ENCODE measurements at regions not wholly inside any gene's neighbourhood (a gene's known extent, or its start where the extent isn't known, plus 50 kb on each side); places are given as distances from the start of the nearest gene placed in this dataset.

DNA sequence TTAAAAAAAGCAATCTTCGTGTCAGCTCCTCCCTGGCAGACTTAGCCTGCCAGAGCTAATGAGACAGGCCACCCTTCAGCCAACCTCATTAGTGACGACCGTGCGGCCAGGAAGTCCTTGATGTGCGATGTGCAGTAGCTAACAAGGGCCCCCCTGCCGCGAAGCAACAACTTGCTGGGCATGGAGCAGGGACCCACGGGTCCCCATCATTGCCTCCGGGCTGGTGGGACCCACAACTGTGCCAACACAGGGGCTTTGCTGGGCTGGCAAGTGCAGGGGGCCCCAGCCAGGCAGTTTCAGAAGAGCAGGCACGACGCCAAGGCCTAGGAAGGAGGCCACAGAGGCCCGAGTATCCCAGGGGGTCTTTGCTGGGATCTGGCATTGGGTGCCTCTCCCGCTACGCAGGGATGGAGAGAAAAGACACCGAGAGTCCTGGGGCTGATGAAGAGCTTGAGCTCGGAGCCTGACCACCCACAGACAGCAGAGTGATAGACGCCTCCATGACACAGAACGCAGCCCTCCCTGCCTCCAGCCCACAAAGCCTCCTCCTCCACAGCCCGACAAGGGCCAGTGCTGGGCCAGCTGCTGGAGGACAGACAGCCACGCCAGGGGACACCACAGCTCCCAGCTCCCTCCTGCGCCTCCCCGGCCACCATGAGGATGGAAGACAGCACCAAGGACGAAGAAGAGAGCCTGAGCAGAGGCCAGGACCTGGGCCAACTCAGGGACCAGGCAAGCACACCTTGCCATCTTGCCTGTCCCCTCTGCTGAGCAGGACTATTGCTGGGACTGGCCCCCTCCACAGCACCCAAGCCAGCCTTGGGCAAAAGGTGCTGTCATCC lies 96.6 kb downstream of the YTHDF1 start:
- DNase-seq (ENCODE audit: low read depth) = no peak
- H3K4me3 ChIP-seq (ENCODE audit: low read depth, low read length) = no peak overlapping the region
- TF ChIP-seq, protein P1, sequence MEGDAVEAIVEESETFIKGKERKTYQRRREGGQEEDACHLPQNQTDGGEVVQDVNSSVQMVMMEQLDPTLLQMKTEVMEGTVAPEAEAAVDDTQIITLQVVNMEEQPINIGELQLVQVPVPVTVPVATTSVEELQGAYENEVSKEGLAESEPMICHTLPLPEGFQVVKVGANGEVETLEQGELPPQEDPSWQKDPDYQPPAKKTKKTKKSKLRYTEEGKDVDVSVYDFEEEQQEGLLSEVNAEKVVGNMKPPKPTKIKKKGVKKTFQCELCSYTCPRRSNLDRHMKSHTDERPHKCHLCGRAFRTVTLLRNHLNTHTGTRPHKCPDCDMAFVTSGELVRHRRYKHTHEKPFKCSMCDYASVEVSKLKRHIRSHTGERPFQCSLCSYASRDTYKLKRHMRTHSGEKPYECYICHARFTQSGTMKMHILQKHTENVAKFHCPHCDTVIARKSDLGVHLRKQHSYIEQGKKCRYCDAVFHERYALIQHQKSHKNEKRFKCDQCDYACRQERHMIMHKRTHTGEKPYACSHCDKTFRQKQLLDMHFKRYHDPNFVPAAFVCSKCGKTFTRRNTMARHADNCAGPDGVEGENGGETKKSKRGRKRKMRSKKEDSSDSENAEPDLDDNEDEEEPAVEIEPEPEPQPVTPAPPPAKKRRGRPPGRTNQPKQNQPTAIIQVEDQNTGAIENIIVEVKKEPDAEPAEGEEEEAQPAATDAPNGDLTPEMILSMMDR (conservative IDR thresholded peaks at IDR 0.05; ENCODE audit: low read depth, low read length) = no peak

DNA sequence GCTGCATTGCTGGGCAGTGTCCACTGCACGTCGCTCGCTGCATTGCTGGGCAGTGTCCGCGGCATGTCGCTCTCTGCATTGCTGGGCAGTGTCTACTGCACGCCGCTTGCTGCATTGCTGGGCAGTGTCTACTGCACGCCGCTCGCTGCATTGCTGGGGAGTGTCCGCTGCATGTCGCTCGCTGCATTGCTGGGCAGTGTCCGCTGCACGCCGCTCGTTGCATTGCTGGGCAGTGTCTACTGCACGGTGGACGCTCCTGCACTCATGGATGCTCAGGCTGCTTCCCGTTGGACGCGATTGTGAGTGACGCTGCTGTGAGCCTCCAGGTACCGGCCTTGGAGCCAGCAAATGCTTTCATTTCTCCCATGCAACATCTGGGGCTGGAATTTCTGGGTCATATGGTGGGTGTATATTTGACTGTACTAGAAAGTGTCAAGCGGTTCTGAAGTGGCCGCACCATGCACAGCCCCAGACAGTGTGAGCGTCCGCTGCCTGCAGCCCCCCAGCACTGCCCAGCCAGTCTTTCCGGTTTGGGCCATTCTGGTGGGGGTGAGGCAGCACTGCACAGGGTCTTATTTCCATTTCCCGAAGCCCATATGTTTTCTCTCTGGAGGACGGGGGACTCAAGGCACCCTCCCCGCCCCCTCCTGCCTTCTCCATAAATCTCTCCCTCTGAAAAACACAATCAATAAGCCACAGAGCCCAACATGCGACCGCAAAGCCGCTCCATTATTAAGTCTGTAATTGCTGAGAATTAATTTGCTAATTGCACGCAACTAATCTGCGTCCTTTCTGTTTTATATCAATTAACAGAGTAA lies 97.4 kb downstream of the YTHDF1 start:
- TF ChIP-seq, protein P1 (conservative IDR thresholded peaks at IDR 0.05; ENCODE audit: low read depth, low read length) = no peak
- DNase-seq (ENCODE audit: low read depth) = no peak
- H3K4me3 ChIP-seq (ENCODE audit: low read depth, low read length) = no peak overlapping the region

DNA sequence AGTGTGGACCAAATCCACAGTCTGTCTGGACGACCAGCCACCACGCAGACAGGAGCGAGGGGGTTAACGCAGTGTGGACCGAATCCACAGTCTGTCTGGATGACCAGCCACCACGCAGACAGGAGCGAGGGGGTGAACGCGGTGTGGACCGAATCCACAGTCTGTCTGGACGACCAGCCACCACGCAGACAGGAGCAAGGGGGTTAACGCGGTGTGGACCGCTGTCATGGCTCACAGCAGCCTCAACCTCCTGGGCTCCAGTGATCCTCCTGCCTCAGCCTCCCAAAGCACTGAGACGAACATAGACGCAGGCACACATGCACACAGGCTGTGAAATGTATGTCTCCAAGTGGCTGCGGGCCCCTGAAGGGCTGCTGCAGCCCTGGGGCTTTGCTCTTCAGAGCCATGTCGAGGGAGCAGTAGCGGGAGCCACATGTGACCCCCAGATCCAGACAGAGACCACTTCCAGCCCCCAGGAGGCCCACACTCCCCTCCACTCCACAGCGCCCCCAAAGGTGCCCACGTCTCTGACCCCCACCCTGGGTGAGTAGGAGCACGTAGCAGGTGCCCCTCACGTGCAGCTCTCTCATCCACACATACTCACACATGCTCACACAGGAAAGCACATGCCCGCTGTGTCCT lies 98.1 kb downstream of the YTHDF1 start:
- H3K4me3 ChIP-seq (ENCODE audit: low read depth, low read length) = no peak overlapping the region
- no peak for DNase-seq (ENCODE audit: low read depth)
- TF ChIP-seq, protein P1 (conservative IDR thresholded peaks at IDR 0.05; ENCODE audit: low read depth, low read length) = no peak

DNA sequence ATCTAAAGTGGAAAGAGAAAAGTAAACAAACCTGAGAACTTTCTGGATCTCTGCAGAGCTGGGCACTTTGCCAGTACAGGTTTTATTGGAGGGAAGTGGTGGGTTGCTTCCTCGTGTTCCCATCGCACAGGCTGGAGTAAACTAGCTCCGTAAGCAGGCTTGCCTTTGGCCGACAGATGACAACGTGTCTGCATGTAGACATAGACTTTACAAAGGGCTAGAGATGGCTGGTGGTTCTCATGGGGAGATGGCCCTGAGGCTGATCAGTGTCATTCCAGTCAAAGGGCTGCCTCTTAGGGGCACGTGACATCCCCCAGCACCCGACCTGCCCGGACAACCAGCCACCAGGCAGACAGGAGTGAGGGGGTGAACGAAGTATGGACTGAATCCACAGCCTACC lies 98.8 kb downstream of the YTHDF1 start:
- TF ChIP-seq, protein P1 (conservative IDR thresholded peaks at IDR 0.05; ENCODE audit: low read depth, low read length) = no peak
- DNase-seq (ENCODE audit: low read depth) = no peak

DNA sequence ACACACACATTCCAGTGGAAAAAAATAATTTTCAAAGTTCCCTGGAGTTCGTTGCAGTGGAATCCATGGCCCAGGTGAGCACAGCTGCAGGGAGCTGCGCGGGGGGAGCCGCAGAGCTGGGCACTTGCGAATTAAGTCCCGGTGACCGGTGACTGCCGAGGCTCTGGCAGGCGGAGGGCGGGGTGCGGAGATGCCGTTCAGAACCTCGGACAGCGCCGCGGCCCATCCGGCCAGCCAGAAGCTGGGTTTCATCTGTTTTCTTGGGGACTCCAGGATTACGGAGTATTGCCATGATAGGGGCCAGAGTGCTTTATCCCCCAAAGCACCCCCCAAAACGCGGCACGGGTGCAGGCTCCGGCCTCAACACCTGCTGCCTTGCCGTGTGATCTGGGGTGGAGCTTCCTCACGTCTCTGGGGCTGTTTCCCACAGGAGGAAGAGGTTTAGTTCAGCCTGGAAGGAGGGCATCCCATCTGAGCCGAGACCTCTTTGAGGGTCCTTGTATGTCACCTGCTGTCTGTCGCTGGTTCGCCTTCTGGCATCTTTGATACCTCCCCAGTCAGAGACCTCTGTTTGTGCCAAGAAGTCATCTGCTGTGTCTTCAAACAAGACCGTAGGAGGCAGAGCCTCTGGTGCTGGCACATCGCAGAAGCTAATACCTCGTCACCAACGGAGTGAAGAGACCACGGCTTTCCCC lies 99.4 kb downstream of the YTHDF1 start:
- TF ChIP-seq, protein P1 (conservative IDR thresholded peaks at IDR 0.05; ENCODE audit: low read depth, low read length) = no peak
- no peak for DNase-seq (ENCODE audit: low read depth)
- H3K4me3 ChIP-seq (ENCODE audit: low read depth, low read length) = no peak overlapping the region

More for the DNA sequence above, 98.8 kb downstream of the YTHDF1 start:
- no peak overlapping the region for H3K4me3 ChIP-seq (ENCODE audit: low read depth, low read length)

DNA sequence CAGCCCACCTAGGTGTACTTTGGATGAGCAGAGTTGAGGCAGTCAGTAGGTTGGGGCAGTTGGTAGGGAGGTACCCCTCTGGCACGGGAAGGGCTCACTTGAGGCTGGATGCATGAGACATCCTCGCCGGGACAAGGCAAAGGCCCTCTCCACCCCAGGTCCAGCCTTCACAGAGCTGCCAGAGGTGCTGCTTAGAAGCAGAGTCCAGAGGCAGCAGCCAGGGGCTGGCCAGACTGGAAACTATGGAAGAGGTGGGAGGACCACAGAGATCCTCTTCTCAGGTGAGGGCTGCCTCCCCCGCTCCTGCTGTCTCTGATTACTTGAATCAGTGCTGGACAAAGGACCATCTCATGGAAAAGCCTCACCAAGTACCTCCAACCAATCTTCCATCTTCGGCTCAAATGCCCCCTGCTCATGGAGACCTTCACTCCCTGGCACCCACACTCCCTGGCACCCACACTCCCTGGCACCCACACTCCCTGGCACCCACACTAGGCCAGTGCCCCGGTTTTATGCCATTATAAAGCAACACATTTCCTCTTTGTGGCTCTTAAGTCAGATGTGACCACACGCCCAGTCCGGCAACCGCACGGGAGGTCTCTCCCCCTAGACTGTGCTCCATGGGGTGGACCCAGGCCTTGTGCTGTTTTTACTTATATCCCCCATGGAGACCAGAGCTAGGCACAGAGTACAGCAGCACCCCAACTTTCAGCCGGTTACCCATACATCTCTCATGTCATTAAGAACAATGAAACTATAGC lies 100.1 kb downstream of the YTHDF1 start:
- no peak for DNase-seq (ENCODE audit: low read depth)
- TF ChIP-seq, protein P1 (conservative IDR thresholded peaks at IDR 0.05; ENCODE audit: low read depth, low read length) = no peak

More for the DNA sequence above, 100.1 kb downstream of the YTHDF1 start:
- no peak overlapping the region for H3K4me3 ChIP-seq (ENCODE audit: low read depth, low read length)
